ENCODE measurements at regions not wholly inside any gene's neighbourhood (a gene's known extent, or its start where the extent isn't known, plus 50 kb on each side); places are given as distances from the start of the nearest gene placed in this dataset.

- Histone ChIP-seq H2AK5ac (ENCODE audit: low read depth, low read length) (no peak overlapping the region), H3K4me1 (replicated peaks in 1 of 4; ENCODE audit: control insufficient read depth in 3 of 4, insufficient read depth in 4 of 4, low read length in 3 of 4) (no peaks in the 10 kb centered on the region), H3K4ac (replicated peaks; ENCODE audit: insufficient read length, low read depth, low read length) (no peak overlapping the region), H4K8ac (ENCODE audit: extremely low read depth, insufficient read depth, low read length) (no peak overlapping the region), H3K9ac (replicated peaks in 1 of 4; ENCODE audit: extremely low read depth in 1 of 4, low read depth in 3 of 4, low read length in 3 of 4) (no peak overlapping the region), H2BK5ac (ENCODE audit: low read depth, low read length) (no peak overlapping the region), H3K18ac (ENCODE audit: extremely low read depth, low read length) (no peak overlapping the region), H4K20me1 (replicated peaks in 1 of 2; ENCODE audit: control insufficient read depth in 1 of 2, insufficient read depth in 2 of 2, low read length in 2 of 2) (no peaks in the 10 kb centered on the region), H2AFZ (ENCODE audit: low read length) (no peak overlapping the region), H2BK20ac (ENCODE audit: low read length) (no peak overlapping the region), H3K23ac (ENCODE audit: insufficient read length) (no peak overlapping the region), H3K36me3 (ENCODE audit: control insufficient read depth in 2 of 4, insufficient read depth in 4 of 4, low read length in 3 of 4) (peaks cover 0 to 19% (median 4%) of the 10 kb centered on the region in 4 experiments; a peak in 3 of 8 replicates), H3K79me2 (ENCODE audit: control insufficient read depth in 1 of 2, insufficient read depth in 2 of 2, low read length in 2 of 2) (no peaks in the 10 kb centered on the region), H3K4me2 (ENCODE audit: insufficient read depth in 1 of 2, low read depth in 2 of 2, low read length in 2 of 2) (no peak overlapping the region), H3K56ac (replicated peaks; ENCODE audit: insufficient read length, low read depth, low read length) (no peak overlapping the region), H3K27ac (ENCODE audit: low read depth, low read length) (no peak overlapping the region), H4K91ac (replicated peaks; ENCODE audit: insufficient read length, low read length) (no peak overlapping the region), H2BK15ac (ENCODE audit: low read length) (no peak overlapping the region), H3K4me3 (ENCODE audit: extremely low read depth in 1 of 4, insufficient read depth in 2 of 4, low read depth in 3 of 4, low read length in 4 of 4) (no peak overlapping the region), H3K27me3 (replicated peaks in 1 of 4; ENCODE audit: control insufficient read depth in 3 of 4, extremely low read depth in 1 of 4, insufficient read depth in 3 of 4, low read length in 3 of 4) (no peaks in the 10 kb centered on the region), H2BK12ac (ENCODE audit: low read depth, low read length) (no peak overlapping the region), H3K9me3 (ENCODE audit: insufficient read depth in 2 of 2, low read depth in 1 of 2, low read length in 1 of 2) (no peaks in the 10 kb centered on the region), H4K5ac (ENCODE audit: insufficient read length, low read depth, low read length) (no peak overlapping the region), H3K79me1 (ENCODE audit: low read depth, low read length) (no peaks in the 10 kb centered on the region), H2BK120ac (replicated peaks; ENCODE audit: low read depth, low read length) (no peak overlapping the region), H3K23me2 (ENCODE audit: low read depth, low read length) (no peaks in the 10 kb centered on the region), H3K14ac (ENCODE audit: insufficient read length) (no peak overlapping the region)
- CTCF ChIA-PET (ENCODE audit: partially characterized antibody), result no interaction called here
- POLR2A ChIA-PET (ENCODE audit: partially characterized antibody), result no interaction called here
- DNase-seq (ENCODE audit: low read depth in 1 of 2, low spot score in 2 of 2) (no peak), FAIRE-seq (no peak)
- TF ChIP-seq RBBP5 (IDR thresholded peaks at IDR 0.05; ENCODE audit: borderline replicate concordance, low read depth, low read length) (no peak), SP2 (IDR thresholded peaks at IDR 0.05; ENCODE audit: low read length) (no peak), SP4 (IDR thresholded peaks at IDR 0.05; ENCODE audit: low read length) (no peak), TCF12 (IDR thresholded peaks at IDR 0.05; ENCODE audit: low read depth, low read length) (no peak), RNF2 (IDR thresholded peaks at IDR 0.05; ENCODE audit: borderline replicate concordance, low read depth, low read length, missing control alignments, poor library complexity, severe bottlenecking) (no peak), EP300 (IDR thresholded peaks at IDR 0.05; ENCODE audit: borderline replicate concordance in 1 of 2, low read depth in 2 of 2, low read length in 2 of 2) (no peak), POLR2A (IDR thresholded peaks at IDR 0.05; ENCODE audit: control extremely low read depth in 1 of 2, low read depth in 2 of 2, low read length in 2 of 2) (no peak), CEBPB (IDR thresholded peaks at IDR 0.05; ENCODE audit: low read depth, low read length) (no peak), CREB1 (IDR thresholded peaks at IDR 0.05) (no peak)
These were observed 59.4 kb upstream of the C5orf46 start for GRCh38 chr5:147965715-147966114.

All from H1 (cell line).